OCI-LY3 (cell line): ENCODE measurements at regions not wholly inside any gene's neighbourhood (a gene's known extent, or its start where the extent isn't known, plus 50 kb on each side); places are given as distances from the start of the nearest gene placed in this dataset.

Experiments
- H2AFZ ChIP-seq: fragments of 200-600, 300-600 bp; shearing (Covaris generic); 2 replicates; pipeline ENCODE4 v1.6.0; 2014; ENCODE audit warnings: antibody characterized with exemption, low read depth, low read length
- H3K27ac ChIP-seq: fragments of 200-600, 300-600 bp; sonication (generic); 2 replicates; pipeline ENCODE4 v1.5.1; 2014; ENCODE audit warnings: mild to moderate bottlenecking, low read length, moderate library complexity, mixed read lengths
- H3K27me3 ChIP-seq: fragments of 200-600, 300-600 bp; sonication (generic); 2 replicates; pipeline ENCODE4 v1.6.1; 2014; ENCODE audit warnings: low read depth, low read length, mixed read lengths
- H3K36me3 ChIP-seq: fragments of 200-600, 300-600 bp; sonication (generic); replicated peaks from 2 replicates; pipeline ENCODE3; 2014; ENCODE audit warnings: low read depth, low read length, mixed read lengths
- H3K4me1 ChIP-seq: fragments of 300-600, 200-600 bp; sonication (generic); 2 replicates; pipeline ENCODE4 v1.6.1; 2014; ENCODE audit warnings: low read length, mixed read lengths
- H3K4me2 ChIP-seq: fragments of 200-600, 300-600 bp; sonication (generic); 2 replicates; pipeline ENCODE4 v1.6.1; 2014; ENCODE audit warnings: low read length, mixed read lengths
- H3K4me3 ChIP-seq: fragments of 300-600, 200-600 bp; sonication (generic); 2 replicates; pipeline ENCODE4 v1.5.1; 2014; ENCODE audit warnings: antibody characterized with exemption, mild to moderate bottlenecking, low read length, moderate library complexity
- H3K79me2 ChIP-seq: fragments of 300-600, 200-600 bp; shearing (Covaris generic); 2 replicates; pipeline ENCODE4 v1.6.1; 2014; ENCODE audit warnings: mild to moderate bottlenecking, low read length, mixed read lengths
- H3K9ac ChIP-seq: fragments of 300-600, 200-600 bp; shearing (Covaris generic); 2 replicates; pipeline ENCODE4 v1.6.0; 2014; ENCODE audit warnings: mild to moderate bottlenecking, low read length, moderate library complexity
- H3K9me3 ChIP-seq: fragments of 200-600, 300-600 bp; shearing (Covaris generic); 2 replicates; pipeline ENCODE4 v1.6.1; 2014; ENCODE audit warnings: low read length, mixed read lengths; ENCODE audit not compliant: insufficient read depth
- H4K20me1 ChIP-seq: fragments of 200-600, 300-600 bp; sonication (generic); 2 replicates; pipeline ENCODE4 v1.6.1; 2016; ENCODE audit warnings: low read length, mixed read lengths; ENCODE audit not compliant: insufficient read depth
- EZH2phosphoT487 ChIP-seq: fragments of 200-600 bp; shearing (Covaris generic); IDR thresholded peaks from 2 replicates; pipeline ENCODE4 v1.6.1; 2018; ENCODE audit warnings: antibody characterized with exemption, mixed run types, low read depth
- TF ChIP-seq, protein P1 (sequence below): fragments of 200-600, 300-600 bp; sonication (generic); IDR thresholded peaks from 2 replicates; pipeline ENCODE4 v1.5.1; 2014; ENCODE audit warnings: antibody characterized with exemption, low read length, low read depth

GRCh38 chr14:28589792-28590191 lies 176.8 kb upstream of the FOXG1 start:
- H3K27me3 ChIP-seq = no peaks in the 10 kb centered on the region
- no peak for TF ChIP-seq EZH2phosphoT487
- TF ChIP-seq, protein P1, sequence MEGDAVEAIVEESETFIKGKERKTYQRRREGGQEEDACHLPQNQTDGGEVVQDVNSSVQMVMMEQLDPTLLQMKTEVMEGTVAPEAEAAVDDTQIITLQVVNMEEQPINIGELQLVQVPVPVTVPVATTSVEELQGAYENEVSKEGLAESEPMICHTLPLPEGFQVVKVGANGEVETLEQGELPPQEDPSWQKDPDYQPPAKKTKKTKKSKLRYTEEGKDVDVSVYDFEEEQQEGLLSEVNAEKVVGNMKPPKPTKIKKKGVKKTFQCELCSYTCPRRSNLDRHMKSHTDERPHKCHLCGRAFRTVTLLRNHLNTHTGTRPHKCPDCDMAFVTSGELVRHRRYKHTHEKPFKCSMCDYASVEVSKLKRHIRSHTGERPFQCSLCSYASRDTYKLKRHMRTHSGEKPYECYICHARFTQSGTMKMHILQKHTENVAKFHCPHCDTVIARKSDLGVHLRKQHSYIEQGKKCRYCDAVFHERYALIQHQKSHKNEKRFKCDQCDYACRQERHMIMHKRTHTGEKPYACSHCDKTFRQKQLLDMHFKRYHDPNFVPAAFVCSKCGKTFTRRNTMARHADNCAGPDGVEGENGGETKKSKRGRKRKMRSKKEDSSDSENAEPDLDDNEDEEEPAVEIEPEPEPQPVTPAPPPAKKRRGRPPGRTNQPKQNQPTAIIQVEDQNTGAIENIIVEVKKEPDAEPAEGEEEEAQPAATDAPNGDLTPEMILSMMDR = no peak

DNA sequence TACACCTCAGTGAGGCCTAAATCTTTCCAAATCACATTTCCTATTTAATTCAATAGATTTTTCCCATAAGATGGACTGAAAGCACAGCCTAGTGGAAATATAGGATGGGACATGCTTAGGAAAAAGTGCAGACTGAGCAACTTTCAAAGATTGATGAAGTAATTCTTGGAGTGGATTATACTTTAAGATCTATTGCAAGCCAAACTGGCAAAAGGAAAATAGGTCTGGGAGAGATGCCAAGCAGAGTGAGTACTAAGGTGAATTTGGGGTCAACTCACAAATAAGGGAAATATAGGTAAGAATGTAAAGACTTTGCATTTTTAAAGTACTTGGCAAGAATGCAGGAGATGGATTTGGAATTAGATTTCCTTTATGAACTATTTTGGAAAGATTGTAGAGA lies 170.2 kb upstream of the FOXG1 start:
- TF ChIP-seq EZH2phosphoT487 = no peak
- TF ChIP-seq, protein P1 = no peak

More at GRCh38 chr14:28589792-28590191, 176.8 kb upstream of the FOXG1 start:
- H2AFZ ChIP-seq = no peak overlapping the region
- no peaks in the 10 kb centered on the region for H4K20me1 ChIP-seq
- no peaks in the 10 kb centered on the region for H3K36me3 ChIP-seq
- no peak overlapping the region for H3K4me2 ChIP-seq
- no peaks in the 10 kb centered on the region for H3K79me2 ChIP-seq
- H3K27ac ChIP-seq = no peak overlapping the region
- H3K9ac ChIP-seq = no peak overlapping the region
- H3K4me1 ChIP-seq = no peaks in the 10 kb centered on the region
- H3K4me3 ChIP-seq = no peak overlapping the region
- no peaks in the 10 kb centered on the region for H3K9me3 ChIP-seq

DNA sequence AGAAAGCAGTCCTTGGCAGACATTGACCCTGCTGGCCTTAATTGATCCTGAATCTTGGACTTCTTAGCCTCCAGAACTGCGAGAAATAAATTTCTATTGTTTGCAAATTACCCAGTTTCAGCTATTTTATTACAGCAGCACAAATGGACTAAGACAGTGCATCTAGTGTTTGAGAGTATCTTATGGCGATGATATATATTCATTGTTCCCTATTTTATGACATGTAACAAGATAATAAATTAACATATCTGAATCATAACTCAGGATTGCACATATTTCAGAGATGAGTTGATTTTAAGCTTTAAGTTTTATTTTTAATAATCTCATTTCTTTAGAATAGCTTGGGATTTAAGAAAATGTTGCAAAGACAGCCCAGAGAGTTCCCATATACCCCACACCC lies 167.4 kb upstream of the FOXG1 start:
- Histone ChIP-seq H3K79me2 (no peaks in the 10 kb centered on the region), H3K4me3 (no peak overlapping the region), H3K4me2 (no peak overlapping the region), H3K27ac (no peak overlapping the region), H2AFZ (no peak overlapping the region), H3K9me3 (no peaks in the 10 kb centered on the region), H3K9ac (no peak overlapping the region), H3K27me3 (no peaks in the 10 kb centered on the region), H3K4me1 (no peaks in the 10 kb centered on the region), H3K36me3 (no peaks in the 10 kb centered on the region), H4K20me1 (no peaks in the 10 kb centered on the region)
- TF ChIP-seq EZH2phosphoT487 = no peak
- TF ChIP-seq, protein P1 = no peak

More for the DNA sequence above, 170.2 kb upstream of the FOXG1 start:
- Histone ChIP-seq H3K4me1 (no peaks in the 10 kb centered on the region), H3K4me3 (no peak overlapping the region), H2AFZ (no peak overlapping the region), H4K20me1 (no peaks in the 10 kb centered on the region), H3K36me3 (no peaks in the 10 kb centered on the region), H3K9me3 (no peaks in the 10 kb centered on the region), H3K27me3 (no peaks in the 10 kb centered on the region), H3K79me2 (no peaks in the 10 kb centered on the region), H3K27ac (no peak overlapping the region), H3K9ac (no peak overlapping the region), H3K4me2 (no peak overlapping the region)

- Histone ChIP-seq H3K4me1 (no peaks in the 10 kb centered on the region), H3K9me3 (no peaks in the 10 kb centered on the region), H4K20me1 (no peaks in the 10 kb centered on the region), H3K36me3 (no peaks in the 10 kb centered on the region), H3K27ac (no peak overlapping the region), H3K79me2 (no peaks in the 10 kb centered on the region), H3K9ac (no peak overlapping the region), H3K27me3 (no peaks in the 10 kb centered on the region), H2AFZ (no peak overlapping the region), H3K4me2 (no peak overlapping the region), H3K4me3 (no peak overlapping the region)
- TF ChIP-seq EZH2phosphoT487 = no peak
- TF ChIP-seq, protein P1 = no peak
These were observed 167.0 kb upstream of the FOXG1 start for GRCh38 chr14:28599605-28600004.
